ENCODE measurements at regions not wholly inside any gene's neighbourhood (a gene's known extent, or its start where the extent isn't known, plus 50 kb on each side); places are given as distances from the start of the nearest gene placed in this dataset.

DNA sequence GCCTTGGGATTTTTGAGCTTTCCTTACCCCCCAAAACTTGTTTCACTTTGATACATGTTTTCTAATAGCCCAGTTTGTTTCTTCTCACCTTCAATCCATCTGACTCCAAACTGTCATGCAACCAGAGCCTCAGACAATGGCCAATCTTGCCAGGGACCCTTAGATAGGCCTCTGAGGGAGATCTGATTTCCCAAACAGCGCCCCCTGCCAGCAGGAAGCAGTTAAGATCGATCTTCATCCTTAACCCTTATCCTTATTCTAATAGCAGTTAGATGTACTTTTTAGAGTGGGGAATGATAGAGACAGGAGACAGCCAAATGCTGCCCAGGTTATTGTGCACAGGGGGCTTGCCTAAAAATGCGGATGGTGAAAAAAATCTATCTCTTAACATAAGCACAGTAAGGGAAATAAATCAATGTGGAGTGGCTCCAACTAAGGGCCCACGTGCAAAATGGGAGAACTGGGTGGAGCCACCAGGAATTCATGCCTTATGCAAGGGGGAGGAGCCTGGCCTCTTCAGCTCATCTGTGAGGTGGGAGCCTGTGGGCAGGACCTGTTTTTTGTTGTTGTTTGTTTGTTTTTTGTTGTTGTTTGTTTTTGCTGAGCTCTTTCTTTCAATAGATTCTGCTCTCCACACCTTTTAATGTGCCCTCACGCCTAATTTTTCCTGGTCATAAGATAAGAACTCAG lies 833.6 kb upstream of the AGA start:
- no peak for DNase-seq (ENCODE audit: low read depth, low spot score)

DNA sequence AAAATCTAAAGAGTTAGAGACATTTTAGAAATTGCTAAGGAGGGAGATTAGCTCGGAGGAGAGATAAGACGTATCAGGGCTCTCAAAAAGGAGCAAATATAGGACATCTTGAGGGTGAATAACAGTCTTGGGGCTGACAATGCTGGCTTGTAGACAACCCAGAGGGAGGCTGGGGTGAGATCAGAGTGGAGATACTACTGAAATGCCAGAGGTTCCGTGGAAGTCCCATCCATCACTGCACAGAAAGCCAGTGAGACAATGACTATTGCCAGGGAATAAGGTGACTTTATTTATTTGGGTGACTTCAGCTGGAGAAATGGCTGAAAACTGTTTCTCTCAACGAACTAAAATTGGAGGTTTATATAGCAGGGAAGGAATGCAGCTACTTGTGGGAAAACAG lies 838.1 kb upstream of the AGA start:
- no peak for DNase-seq (ENCODE audit: low read depth, low spot score)

DNA sequence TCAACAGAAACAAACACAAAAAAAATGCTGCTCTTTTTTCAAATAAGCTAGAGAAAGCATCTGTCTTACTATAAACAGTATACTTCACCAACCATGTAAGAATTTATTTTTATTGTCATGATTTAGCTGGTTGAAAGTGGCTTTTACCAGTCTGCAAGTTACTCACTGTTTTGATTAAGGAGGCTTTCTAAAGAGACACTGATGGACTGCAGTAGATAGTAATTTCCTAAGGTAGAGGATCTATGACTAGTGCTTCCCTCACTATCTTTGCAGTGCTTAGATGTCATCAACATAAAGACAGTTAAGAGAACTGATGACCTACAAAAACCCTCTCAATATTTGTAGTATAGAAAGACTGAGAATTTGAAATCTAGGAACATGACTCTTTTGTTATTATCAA lies 846.2 kb upstream of the AGA start:
- DNase-seq (ENCODE audit: low read depth, low spot score): no peak

DNA sequence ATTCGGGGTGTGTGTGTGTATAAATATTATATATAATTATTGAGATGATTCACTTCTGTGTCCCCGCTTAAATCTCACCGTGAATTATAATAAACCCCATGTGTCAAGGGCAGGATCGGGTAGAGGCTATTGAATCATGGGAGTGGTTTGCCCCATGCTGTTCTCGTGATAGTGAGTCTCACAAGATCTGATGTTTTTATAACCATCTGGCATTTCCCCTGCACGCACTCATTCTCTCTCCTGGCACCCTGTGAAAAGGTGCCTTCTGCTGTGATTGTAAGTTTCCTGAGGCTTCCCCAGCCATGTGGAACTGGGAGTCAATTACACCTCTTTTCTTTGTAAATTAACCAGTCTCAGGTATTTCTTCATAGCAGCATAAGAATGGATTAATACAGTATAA lies 851.4 kb upstream of the AGA start:
- DNase-seq (ENCODE audit: low read depth, low spot score): no peak

DNA sequence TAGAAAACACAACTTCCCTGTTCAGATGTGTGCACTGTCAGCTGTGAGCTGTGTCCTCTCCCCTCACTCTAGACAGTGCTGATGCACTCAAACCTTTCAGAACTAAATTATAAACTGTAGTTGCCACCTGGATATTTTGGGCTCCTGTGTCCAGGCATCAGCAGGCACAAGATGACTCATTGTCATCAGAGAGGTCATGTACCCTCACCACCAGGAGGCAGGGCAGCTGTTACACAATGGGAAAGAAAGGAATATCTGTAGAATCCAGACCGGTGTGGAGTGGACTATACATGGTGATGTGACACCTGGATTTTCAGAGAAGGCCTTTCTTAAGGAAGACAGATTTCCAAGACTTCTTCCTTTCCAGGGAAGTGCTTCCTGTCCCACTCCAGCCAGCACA lies 854.4 kb upstream of the AGA start:
- no peak for DNase-seq (ENCODE audit: low read depth, low spot score)

DNA sequence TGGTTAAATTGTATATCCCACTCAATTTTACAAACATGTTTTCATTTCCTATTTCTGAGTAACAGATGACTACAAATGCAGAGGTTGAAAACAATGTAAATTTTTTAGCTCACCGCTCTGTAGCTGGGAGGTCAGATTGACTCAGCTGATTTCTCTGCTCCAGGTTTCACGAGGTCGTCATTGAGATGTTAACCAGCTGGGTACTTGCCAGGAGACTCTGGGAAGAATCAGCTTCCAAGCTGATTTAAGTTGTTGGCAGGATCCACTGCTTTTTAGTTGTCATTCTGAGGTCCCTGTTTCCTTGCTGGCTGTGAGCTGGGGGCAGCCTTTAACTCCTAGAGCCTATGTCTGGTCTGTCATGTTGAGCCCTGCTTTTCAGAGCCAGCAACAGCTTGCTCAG lies 864.3 kb upstream of the AGA start:
- DNase-seq (ENCODE audit: low read depth, low spot score): no peak

DNA sequence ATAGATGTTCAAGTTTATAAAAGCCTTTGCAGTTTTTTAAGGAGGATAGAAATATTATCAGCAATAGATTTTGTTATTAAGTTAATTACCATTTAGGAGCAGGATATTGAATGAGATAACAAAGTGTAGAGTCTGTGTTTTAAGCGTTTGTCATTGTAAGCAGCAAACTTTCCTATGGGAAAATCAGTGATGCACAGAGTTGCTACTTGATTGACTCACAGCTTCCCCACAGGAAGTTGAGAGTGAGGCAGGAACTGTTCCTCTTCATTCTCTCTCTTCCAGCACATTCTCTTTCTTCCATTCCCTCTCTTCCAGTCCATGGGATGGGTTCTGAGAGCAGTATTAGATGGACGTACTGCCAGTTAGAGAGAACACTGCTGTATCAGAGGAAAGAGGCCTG lies 867.7 kb upstream of the AGA start:
- DNase-seq (ENCODE audit: low read depth, low spot score): no peak

DNA sequence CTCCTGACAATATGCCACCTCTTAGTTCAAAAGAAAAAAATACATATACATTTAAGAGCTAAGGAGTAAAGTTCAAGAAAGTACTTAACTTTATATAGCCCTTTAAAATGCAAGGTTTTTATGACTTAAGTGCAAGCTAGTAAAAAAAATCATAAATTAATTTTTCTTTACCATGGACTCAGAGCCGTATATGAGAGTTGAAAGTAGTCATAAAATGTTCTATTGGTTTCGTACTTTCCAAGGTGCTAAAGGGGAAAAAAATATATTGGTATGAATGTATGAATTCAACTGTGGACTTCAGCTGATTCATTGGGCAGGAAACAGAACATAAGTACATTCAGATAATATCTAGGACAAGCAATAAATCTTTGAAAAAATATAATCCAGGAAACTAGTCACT lies 869.8 kb upstream of the AGA start:
- DNase-seq (ENCODE audit: low read depth, low spot score): no peak

DNA sequence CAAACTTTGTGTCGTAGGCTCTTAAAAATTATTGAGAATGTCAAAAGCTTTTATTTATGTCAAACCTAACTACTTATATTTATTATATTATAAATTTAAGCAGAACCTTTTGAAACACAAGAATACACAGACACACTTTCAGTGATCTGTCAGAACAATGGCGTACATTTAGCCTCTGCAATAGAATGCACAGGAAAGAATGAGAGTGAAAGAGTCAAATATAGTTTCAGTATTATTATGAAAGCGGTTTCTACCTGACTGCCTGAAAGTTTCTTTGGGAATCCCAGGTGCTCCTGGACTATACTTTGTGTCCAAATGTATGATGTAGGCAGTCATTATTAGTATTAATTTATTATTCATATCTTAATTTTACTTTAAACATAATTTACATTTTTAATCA lies 872.0 kb upstream of the AGA start:
- DNase-seq (ENCODE audit: low read depth, low spot score): no peak

DNA sequence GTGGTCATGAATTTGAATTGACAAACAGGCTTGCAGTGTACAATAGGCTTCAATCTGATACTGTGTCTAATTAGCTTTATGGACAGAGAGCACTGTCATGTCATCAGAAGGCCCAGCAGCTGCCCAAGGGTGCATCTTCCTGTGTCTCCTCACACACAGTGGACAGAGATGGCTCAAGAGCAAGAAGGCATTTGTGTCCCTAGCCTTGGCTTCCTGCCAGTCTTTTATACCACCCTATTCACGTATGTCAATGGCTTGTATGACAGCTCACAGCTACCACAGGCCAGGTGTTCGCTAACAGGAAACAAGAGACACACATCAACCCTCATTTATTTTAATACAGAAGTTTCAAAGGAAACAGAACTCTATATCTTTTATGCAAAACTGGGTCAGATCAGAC lies 874.0 kb upstream of the AGA start:
- no peak for DNase-seq (ENCODE audit: low read depth, low spot score)

DNA sequence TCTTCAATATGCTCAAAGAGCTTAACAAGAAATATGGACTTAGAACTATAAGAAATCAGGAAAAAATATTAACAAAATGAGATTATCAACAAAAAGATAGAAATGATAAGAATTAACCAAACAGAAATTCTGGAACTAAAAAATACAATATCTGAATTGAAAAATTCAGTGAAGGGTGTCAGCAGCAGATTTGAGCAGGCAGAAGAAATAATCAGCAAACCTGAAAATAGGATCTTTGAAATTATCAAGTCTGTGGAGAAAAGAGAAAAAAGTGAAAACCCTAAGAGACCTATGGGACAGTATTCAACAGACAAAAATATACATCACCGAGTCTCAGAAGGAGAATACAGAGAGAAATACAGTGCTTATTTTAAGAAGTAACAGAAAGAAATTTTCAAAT lies 877.8 kb upstream of the AGA start:
- DNase-seq (ENCODE audit: low read depth, low spot score): no peak

DNA sequence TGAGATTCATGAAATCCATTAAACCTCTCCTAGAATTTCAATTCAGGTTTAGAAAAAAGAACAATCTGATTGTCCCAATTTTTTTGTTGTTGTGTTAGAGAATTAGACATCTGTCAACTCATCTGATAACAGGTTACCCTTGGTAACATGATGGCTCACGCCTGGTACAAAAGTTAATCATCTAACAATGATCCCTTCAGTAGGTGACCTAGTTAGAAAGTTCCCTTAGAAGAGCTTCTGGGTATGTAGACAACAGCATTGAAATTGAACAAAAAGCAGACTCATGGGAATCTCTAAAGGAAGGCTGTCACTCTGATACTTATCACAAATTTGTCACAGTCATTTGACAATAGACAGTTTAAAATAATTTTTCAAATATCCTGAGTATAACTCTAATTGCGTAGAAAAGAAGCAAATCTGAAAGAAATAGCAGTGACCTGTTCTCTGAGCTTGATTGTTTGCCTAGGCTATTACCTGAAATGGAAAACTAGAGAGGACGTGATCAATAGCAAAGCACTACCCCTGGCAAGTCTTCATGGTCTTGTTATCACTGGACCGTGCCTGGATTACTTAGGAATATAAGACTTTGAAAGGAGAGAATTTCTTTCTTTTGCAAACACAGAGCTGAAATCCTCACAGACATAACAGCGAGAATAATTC lies 880.4 kb upstream of the AGA start:
- no peak for DNase-seq (ENCODE audit: low read depth, low spot score)

DNA sequence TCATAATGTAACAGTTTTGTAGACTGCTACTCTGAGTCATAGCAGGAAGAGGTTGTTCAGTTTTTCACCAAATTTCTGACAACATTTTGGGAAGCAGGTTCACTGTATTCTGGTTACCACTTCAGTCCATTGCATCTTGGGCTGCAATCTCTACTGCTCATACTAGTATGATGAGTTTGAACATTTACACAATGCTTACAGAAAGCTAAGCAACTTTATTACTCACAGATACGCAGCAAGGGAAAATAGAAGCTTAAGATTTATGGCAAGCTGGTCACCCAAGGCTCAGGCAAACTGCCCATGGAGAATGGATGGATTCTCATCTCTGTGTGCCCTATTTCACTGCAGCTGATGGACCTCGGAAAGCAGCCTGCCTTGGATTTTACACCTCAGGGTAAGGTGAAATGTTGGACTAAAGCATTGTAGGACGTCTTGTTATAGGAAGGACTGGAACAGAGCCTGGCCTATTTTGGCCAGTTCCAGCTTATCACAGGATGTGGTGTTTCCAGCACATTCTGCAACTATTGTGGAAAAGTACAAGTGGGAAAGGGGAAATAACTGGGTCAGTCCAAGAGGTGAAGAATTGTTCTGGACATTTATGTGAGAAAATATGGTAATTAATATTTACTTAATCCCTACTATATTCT lies 887.1 kb upstream of the AGA start:
- DNase-seq (ENCODE audit: low read depth, low spot score): no peak

DNA sequence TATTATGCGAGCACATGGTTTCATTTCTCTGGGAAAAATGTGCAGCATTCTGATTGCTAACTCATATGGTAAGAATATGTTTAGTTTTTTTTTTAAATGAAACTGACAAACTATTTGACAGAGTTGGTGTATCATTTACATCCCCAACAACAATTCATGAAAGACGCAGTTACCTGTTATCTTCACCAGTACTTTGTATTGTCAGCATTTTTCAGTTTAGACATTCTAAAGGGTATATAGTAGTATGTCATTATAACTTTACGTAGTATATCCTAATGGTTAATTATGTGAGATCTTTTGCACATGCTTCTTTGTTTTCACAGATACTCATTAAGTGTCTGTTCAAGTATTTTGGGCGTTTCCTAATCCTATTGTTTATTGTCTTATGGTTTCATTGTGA lies 891.1 kb upstream of the AGA start:
- DNase-seq (ENCODE audit: low read depth, low spot score): no peak

DNA sequence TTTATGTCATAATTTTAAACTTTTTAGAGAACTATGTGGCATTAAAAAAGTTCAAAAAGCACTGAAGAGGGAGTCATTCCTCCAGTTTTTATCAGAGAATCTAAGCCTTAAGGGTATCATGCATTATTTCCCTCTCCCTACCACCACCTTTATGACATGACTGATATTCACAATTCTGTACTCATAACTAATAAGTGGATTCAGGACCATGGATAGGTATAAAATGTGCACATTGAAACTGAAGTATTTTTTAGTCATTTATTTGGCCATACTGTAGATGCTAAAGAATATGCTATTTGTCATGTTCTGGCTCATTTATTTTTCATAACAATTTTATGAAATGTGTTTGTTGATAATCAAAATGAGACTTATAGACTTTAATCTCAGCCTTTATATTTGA lies 897.5 kb upstream of the AGA start:
- no peak for DNase-seq (ENCODE audit: low read depth, low spot score)

DNA sequence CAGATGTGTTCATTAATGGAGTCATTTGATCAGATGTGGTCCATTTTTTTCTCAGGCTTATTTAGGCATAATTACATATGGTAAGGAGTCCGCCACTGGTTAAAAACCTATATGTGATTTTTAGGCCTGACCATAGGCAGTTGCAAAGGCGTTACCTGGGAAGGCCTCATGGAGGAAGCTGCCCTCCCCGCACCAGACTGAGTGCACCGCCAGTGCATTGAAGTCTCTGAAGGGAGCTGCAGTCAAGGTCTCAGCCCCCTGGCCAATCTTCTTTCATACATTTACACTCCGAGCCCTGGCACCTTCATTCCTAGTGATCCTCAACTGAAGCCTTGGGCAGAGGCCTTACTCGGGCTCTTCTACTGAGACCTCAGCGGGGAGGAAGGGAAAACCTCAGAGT lies 898.2 kb upstream of the AGA start:
- no peak for DNase-seq (ENCODE audit: low read depth, low spot score)

DNA sequence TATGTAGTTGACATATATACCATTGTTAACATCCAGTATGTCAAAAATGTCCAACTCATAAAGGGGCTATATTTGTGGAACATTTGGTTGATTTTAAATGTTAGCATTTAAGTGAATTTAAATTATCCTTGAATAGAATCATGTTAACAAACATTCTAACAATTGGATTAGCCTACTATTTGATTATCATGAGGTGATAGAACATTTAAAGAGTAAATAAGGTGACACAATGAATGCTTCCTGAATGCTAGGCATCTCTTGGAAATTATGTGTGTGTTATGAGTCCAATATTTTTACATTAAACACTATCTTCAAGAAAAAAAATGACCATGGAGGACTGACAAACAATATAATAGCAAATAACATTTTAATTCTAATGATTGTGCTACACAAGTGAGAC lies 901.9 kb upstream of the AGA start:
- no peak for DNase-seq (ENCODE audit: low read depth, low spot score)

DNA sequence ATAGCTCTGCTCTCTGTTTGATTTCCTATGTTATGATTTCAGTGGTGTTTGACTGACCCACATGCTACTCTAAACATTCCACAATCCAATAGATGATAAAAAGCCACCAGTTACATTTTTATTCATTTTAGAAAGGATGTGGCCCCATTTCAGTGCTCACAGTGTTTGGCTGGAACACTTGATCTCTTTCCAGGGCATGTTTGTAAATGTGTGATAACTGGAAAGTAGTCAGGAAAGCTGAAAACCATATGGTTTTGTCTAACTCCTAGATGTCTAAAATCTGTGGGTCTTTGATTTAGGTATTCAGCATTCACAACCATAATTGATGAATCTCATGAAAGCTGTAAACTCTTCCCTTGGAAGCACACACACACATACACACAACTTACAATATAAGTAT lies 904.9 kb upstream of the AGA start:
- no peak for DNase-seq (ENCODE audit: low read depth, low spot score)

DNA sequence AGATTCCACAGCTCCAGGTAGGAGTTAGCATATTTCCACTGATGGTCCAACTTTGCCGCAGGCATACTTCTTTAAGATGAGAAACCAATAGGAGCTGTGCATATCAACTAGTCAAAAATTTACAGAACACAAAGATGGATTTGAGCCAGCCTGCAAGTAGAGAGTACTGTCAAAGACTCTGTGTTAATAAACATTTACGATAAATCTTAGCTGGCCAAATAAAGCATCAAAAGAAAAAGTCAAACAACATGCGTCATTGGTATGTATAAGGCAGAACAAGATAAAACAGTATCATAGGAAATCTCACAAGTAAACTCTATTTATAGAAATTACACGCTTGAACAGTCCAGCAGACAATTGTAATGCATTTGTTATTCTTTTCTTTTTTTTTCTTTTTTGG lies 907.4 kb upstream of the AGA start:
- no peak for DNase-seq (ENCODE audit: low read depth, low spot score)

DNA sequence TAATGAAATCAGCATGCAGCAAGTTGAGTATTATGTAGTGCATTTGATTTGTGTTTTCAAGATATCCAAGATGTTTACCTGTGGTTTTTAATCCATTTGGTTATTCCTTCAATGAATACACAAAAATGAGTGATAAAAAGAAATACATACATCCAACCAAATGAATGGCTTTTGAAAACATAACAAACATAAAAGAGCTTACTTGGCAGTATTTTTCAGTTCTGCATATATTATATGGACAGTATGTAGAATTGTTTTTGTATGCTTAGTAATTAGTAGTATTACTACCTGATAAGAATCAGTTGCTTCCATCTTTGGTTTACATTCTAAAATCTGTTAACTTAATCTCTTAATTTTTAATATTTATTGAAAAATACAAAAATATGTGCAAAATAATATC lies 908.9 kb upstream of the AGA start:
- no peak for DNase-seq (ENCODE audit: low read depth, low spot score)

DNA sequence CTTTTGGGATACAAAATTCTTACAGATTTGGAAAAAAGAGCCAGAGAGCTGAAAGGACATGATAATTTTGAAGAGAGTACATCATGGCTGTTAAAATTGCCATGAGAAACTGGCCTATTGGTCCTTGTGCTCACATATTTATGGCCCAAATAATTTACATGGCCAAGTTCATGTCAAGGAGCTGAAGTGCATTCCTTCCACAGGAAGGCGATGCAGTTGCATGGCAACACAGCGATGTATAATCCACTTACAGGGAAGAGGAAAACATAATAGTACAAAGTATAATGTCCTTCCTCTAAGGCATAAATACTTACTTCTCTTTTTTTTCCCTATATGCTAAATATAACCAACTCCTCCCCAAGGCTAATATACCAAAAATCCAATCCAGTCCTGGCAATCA lies 914.5 kb upstream of the AGA start:
- DNase-seq (ENCODE audit: low read depth, low spot score): no peak

DNA sequence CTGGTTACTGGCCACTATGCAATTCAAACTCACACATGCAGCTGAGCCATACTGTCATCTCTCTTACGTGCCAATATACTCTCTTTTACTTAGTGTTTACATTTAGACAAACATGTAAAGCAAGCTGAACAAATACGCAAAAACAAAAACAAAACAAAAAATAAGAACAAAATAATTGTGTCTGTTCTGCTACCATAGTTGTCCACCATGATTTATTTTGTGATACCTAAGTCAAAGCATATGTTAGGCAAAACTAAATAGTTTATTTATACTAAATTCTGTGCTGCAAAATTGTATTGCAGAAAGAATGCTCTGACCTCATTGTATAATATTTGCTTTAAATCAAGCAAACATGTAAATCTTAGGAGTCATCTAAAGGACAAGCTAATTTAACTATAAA lies 943.2 kb upstream of the AGA start:
- no peak for DNase-seq (ENCODE audit: low read depth, low spot score)

DNA sequence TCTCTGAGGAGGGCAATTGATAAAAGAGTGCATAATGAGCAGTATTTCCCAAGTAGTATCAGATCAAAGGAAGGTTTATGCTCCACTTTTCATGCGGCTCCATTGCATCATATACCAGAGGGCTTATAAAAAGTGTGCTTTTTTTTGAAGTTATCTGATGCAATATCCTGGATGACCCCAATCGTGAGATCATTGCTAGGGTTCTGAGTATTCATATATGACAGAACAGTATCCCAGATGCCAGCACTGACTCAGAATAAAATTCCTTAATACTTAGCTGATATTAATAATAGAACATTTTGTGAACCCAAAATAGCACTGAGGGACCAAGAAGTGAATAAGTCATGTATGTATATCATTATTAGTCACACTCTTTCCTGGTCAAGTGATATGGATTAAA lies 945.5 kb upstream of the AGA start:
- no peak for DNase-seq (ENCODE audit: low read depth, low spot score)

All from smooth muscle cell of the brain vasculature (primary cell).